Parathyroid adenoma (tissue), 2 donors: ENCODE measurements at regions not wholly inside any gene's neighbourhood (a gene's known extent, or its start where the extent isn't known, plus 50 kb on each side); places are given as distances from the start of the nearest gene placed in this dataset.

ENCODE experiments used
- H2AFZ ChIP-seq: fragments of 300-600 bp; sonication (generic); one replicate; pipeline ENCODE4 v1.7.0; 2017; ENCODE audit warnings: antibody characterized with exemption, mild to moderate bottlenecking
- H3K27ac ChIP-seq: fragments of 300-600 bp; sonication (generic); one replicate; pipeline ENCODE4 v1.7.0; 2017
- H3K27me3 ChIP-seq: fragments of 300-600 bp; sonication (generic); one replicate; pipeline ENCODE4 v1.7.0; 2017; ENCODE audit warnings: low read length; ENCODE audit not compliant: control insufficient read depth, insufficient read depth
- H3K36me3 ChIP-seq: fragments of 300-600 bp; sonication (generic); one replicate; pipeline ENCODE4 v1.7.0; 2017; ENCODE audit warnings: low read length; ENCODE audit not compliant: control insufficient read depth, insufficient read depth
- H3K4me1 ChIP-seq: fragments of 300-600 bp; sonication (generic); one replicate; pipeline ENCODE4 v1.7.0; 2017; ENCODE audit warnings: control low read depth
- H3K4me2 ChIP-seq: fragments of 300-600 bp; sonication (generic); one replicate; pipeline ENCODE4 v1.7.0; 2017; ENCODE audit warnings: low read length
- H3K4me3 ChIP-seq: fragments of 300-600 bp; sonication (generic); one replicate; pipeline ENCODE4 v1.7.0; 2017; ENCODE audit warnings: low read depth, low read length
- H3K79me2 ChIP-seq: fragments of 300-600 bp; sonication (generic); one replicate; pipeline ENCODE4 v1.7.0; 2017; ENCODE audit warnings: control low read depth
- H3K9ac ChIP-seq: fragments of 300-600 bp; sonication (generic); one replicate; pipeline ENCODE4 v1.7.0; 2017; ENCODE audit warnings: mild to moderate bottlenecking
- H3K9me3 ChIP-seq: fragments of 300-600 bp; sonication (generic); one replicate; pipeline ENCODE4 v1.7.0; 2017; ENCODE audit warnings: low read length; ENCODE audit not compliant: control insufficient read depth
- TF ChIP-seq, protein P1 (sequence below): fragments of 300-600 bp; sonication (generic); IDR thresholded peaks from one replicate; pipeline ENCODE4 v1.7.0; 2017; ENCODE audit warnings: antibody characterized with exemption, mild to moderate bottlenecking
- donor health status: primary hyperparathyroidism.

DNA sequence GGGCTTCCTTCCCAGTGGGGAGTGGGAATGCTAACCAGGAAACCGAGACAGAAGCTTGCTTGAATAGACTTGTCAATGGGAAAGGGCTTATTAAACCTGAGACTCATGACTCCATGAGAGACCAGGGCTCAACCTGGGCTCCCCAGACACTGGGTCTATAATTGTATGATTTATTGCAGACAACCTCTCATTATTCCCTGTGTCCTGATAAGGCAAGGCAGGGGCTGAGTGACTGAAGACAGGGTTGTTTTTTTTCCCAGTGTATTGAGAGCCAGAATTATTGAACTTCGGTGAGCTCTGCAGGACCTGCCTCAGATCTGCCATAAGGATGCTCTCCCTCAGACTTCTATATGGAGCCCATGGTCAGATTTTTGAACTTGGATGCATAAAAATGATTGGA is 79.5 kb upstream of the KLHL25 start:
- no peak overlapping the region for H3K4me2 ChIP-seq
- H3K27me3 ChIP-seq = no peaks in the 10 kb centered on the region
- H3K36me3 ChIP-seq = no peaks in the 10 kb centered on the region
- no peaks in the 10 kb centered on the region for H3K9me3 ChIP-seq
- no peak overlapping the region for H3K27ac ChIP-seq
- no peak overlapping the region for H3K9ac ChIP-seq
- no peak overlapping the region for H3K4me3 ChIP-seq
- TF ChIP-seq, protein P1, sequence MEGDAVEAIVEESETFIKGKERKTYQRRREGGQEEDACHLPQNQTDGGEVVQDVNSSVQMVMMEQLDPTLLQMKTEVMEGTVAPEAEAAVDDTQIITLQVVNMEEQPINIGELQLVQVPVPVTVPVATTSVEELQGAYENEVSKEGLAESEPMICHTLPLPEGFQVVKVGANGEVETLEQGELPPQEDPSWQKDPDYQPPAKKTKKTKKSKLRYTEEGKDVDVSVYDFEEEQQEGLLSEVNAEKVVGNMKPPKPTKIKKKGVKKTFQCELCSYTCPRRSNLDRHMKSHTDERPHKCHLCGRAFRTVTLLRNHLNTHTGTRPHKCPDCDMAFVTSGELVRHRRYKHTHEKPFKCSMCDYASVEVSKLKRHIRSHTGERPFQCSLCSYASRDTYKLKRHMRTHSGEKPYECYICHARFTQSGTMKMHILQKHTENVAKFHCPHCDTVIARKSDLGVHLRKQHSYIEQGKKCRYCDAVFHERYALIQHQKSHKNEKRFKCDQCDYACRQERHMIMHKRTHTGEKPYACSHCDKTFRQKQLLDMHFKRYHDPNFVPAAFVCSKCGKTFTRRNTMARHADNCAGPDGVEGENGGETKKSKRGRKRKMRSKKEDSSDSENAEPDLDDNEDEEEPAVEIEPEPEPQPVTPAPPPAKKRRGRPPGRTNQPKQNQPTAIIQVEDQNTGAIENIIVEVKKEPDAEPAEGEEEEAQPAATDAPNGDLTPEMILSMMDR = no peak
- H3K4me1 ChIP-seq = no peaks in the 10 kb centered on the region
- no peak overlapping the region for H2AFZ ChIP-seq
- no peaks in the 10 kb centered on the region for H3K79me2 ChIP-seq

GRCh38 chr15:85875756-85876155 is 81.0 kb upstream of the KLHL25 start:
- no peaks in the 10 kb centered on the region for H3K36me3 ChIP-seq
- no peaks in the 10 kb centered on the region for H3K4me1 ChIP-seq
- no peak overlapping the region for H3K4me3 ChIP-seq
- H3K27ac ChIP-seq = no peak overlapping the region
- H2AFZ ChIP-seq = no peak overlapping the region
- no peaks in the 10 kb centered on the region for H3K9me3 ChIP-seq
- no peak overlapping the region for H3K9ac ChIP-seq
- TF ChIP-seq, protein P1 = no peak
- H3K27me3 ChIP-seq = no peaks in the 10 kb centered on the region
- H3K79me2 ChIP-seq = no peaks in the 10 kb centered on the region
- no peak overlapping the region for H3K4me2 ChIP-seq

- Histone ChIP-seq H2AFZ (no peak overlapping the region), H3K4me2 (no peak overlapping the region), H3K79me2 (no peaks in the 10 kb centered on the region), H3K4me3 (no peak overlapping the region), H3K4me1 (no peaks in the 10 kb centered on the region), H3K9me3 (no peaks in the 10 kb centered on the region), H3K27me3 (no peaks in the 10 kb centered on the region), H3K9ac (no peak overlapping the region), H3K27ac (no peak overlapping the region), H3K36me3 (no peaks in the 10 kb centered on the region)
- TF ChIP-seq, protein P1 = no peak
Observed at GRCh38 chr15:85878828-85879225, 84.1 kb upstream of the KLHL25 start.

DNA sequence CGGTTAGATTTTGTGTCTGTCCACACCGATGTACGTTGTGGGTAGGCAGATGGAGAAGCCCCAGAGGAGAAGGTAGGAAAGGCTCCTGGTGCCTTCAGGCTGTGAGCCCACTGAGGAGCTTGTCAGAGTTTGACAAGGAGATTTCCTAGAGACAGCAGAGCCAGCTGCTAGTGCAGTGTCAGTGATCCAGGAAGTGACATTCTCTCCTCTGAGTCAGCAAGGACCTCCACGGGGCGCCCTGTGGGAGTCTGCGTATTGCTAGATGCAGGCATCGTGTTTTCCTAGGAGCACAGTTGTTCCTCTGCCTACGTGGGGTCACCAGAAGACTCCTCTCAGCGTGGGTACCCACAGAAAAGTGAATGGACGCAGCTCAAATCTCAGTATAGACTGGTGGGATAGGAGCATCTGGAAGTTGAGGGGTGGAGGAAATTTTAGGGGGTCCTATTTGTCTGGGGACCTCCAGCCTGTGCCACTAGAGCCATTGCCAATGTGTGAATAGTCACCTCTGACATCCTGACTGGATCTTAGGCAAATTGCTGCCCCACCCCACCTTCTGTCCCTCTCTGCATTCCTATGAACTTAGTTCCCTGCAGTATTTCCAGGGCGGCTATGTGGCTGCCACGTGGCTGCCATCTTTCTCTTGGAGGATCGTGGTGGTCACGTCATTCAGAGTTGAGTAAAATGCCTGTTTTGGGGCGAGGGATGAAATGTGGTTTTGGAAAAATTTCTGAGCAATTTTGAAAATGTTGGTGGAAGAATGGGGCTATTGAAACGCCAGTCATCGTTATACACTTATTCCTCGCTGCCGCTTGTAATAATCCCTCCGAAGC is 84.8 kb upstream of the KLHL25 start:
- Histone ChIP-seq H3K4me3 (no peak overlapping the region), H2AFZ (no peak overlapping the region), H3K9ac (no peak overlapping the region), H3K27me3 (no peaks in the 10 kb centered on the region), H3K9me3 (no peaks in the 10 kb centered on the region), H3K36me3 (no peaks in the 10 kb centered on the region), H3K27ac (no peak overlapping the region), H3K4me2 (no peak overlapping the region), H3K4me1 (no peaks in the 10 kb centered on the region), H3K79me2 (no peaks in the 10 kb centered on the region)
- TF ChIP-seq, protein P1 = no peak
